ENCODE measurements at regions not wholly inside any gene's neighbourhood (a gene's known extent, or its start where the extent isn't known, plus 50 kb on each side); places are given as distances from the start of the nearest gene placed in this dataset.

DNA sequence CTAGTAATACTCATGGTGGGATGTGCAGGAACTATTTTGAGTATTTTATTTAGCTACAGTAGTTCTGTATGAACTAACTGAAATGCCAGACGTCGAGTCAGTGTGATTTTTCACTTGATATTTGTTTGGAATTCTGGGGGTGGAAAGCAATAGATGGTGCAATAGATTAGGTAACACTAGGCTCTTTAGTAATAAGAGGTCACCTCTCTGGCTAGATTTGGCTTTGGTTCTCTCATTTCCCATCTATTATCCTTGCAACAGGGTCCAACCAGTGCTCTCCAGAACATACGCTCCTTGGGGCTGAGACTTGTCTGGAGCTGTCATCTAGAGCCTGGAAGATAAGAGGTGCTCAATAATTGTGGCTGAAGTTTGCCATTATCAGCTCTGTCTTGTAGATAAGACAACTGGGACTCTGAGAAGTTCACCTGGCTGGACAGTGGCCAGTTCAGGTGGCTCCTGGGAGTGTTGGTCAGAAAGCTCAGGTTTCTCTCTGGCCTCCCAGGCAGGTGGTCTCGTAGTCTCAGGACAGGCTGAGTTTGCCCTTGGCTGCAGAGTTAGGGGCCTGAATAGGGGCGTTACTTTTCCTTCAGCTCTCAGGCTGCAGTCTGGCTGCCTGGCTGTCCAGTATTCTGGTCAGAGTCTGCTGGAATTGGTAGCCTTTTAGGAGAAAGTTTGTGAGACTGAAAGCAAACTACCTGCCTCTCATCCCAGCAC is 277.5 kb upstream of the RGMA start:
- 0% methylated on average over 5 of the region's 5 CpGs for WGBS (ENCODE audit: insufficient coverage, low coverage, missing lambda C conversion rate)
- POLR2A ChIA-PET: interaction anchor here (0.7 kb wide), 1 partner anchor 19 kb away, joined by 3 read pairs; no protein-coding TSS in a partner anchor
- H3K27me3 ChIP-seq (ENCODE audit: control insufficient read depth in 2 of 2, insufficient read depth in 2 of 2, low read length in 2 of 2): no peaks in the 10 kb centered on the region
- H4K20me1 ChIP-seq (replicated peaks; ENCODE audit: control insufficient read depth, insufficient read depth, low read length): no peaks in the 10 kb centered on the region
- TF ChIP-seq ZNF12 (CRISPR knock-in tag; IDR thresholded peaks at IDR 0.05) (no peak), MAFK (IDR thresholded peaks at IDR 0.05; ENCODE audit: low read length) (no peak)
- no TSS peak for BruUV-seq (replicated peaks)
- H3K4me2 ChIP-seq (ENCODE audit: insufficient read depth, low read length): no peak overlapping the region
- H3K4me1 ChIP-seq (replicated peaks in 1 of 2; ENCODE audit: control insufficient read depth in 2 of 2, insufficient read depth in 2 of 2, low read length in 2 of 2): no peaks in the 10 kb centered on the region
- DNase-seq (ENCODE audit: extremely low read depth in 1 of 4, low spot score in 3 of 4) (no peak), ATAC-seq (no peak), FAIRE-seq (no peak)
- no peaks in the 10 kb centered on the region for H3K79me2 ChIP-seq (ENCODE audit: control insufficient read depth, insufficient read depth, low read length)
- H3K9me1 ChIP-seq (ENCODE audit: control insufficient read depth, insufficient read depth, low read length): no peaks in the 10 kb centered on the region
- H3K9ac ChIP-seq (ENCODE audit: insufficient read depth in 1 of 2, low read depth in 2 of 2, low read length in 2 of 2): no peak overlapping the region
- in situ Hi-C loops (cut with MboI) (no loop called here), intact Hi-C loops (cut with micrococcal nuclease) (no loop called here)
- CTCF ChIA-PET (ENCODE audit: low intra/inter-chr PET ratio): no interaction called here
- H3K9me3 ChIP-seq (replicated peaks; ENCODE audit: control insufficient read depth, insufficient read depth, low read depth, low read length): no peaks in the 10 kb centered on the region
- no peaks in the 10 kb centered on the region for H3K36me3 ChIP-seq (ENCODE audit: control insufficient read depth, insufficient read depth, low read length)
- no peak overlapping the region for H3K4me3 ChIP-seq
- H3K27ac ChIP-seq (ENCODE audit: extremely low read depth, low read depth, low read length): no peak overlapping the region
- H2AFZ ChIP-seq (ENCODE audit: low read depth, low read length): no peak overlapping the region

DNA sequence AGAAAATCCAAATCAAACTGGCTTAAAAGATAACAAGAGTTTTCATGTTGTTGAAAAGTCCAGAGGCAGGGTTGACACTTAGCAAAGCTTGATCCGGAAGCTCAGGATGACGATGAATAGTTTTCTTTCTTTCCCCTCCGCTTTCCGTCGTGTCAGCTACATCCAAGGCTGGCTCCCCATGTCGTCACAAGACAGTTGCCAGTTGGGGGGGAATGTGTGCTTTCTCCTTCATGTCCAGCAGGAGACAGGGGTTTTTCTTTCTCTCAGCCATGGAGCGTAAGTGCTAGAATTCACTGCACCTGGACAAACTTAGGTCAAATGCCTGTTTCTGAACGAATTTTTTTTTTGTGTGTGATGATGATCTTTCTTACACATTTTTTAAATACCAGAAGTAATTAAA is 273.8 kb upstream of the RGMA start:
- ChIA-PET CTCF (ENCODE audit: low intra/inter-chr PET ratio) (no interaction called here), POLR2A (no interaction called here)
- Histone ChIP-seq H3K27ac (ENCODE audit: extremely low read depth, low read depth, low read length) (no peak overlapping the region), H3K4me2 (ENCODE audit: insufficient read depth, low read length) (no peak overlapping the region), H2AFZ (ENCODE audit: low read depth, low read length) (no peak overlapping the region), H4K20me1 (replicated peaks; ENCODE audit: control insufficient read depth, insufficient read depth, low read length) (no peaks in the 10 kb centered on the region), H3K36me3 (ENCODE audit: control insufficient read depth, insufficient read depth, low read length) (no peaks in the 10 kb centered on the region), H3K9ac (ENCODE audit: insufficient read depth in 1 of 2, low read depth in 2 of 2, low read length in 2 of 2) (no peak overlapping the region), H3K79me2 (ENCODE audit: control insufficient read depth, insufficient read depth, low read length) (no peaks in the 10 kb centered on the region), H3K4me1 (replicated peaks in 1 of 2; ENCODE audit: control insufficient read depth in 2 of 2, insufficient read depth in 2 of 2, low read length in 2 of 2) (no peaks in the 10 kb centered on the region), H3K9me1 (ENCODE audit: control insufficient read depth, insufficient read depth, low read length) (no peaks in the 10 kb centered on the region), H3K27me3 (ENCODE audit: control insufficient read depth in 2 of 2, insufficient read depth in 2 of 2, low read length in 2 of 2) (peaks cover 0 to 7% of the 10 kb centered on the region in 2 experiments; a peak in 1 of 5 replicates), H3K9me3 (replicated peaks; ENCODE audit: control insufficient read depth, insufficient read depth, low read depth, low read length) (no peaks in the 10 kb centered on the region), H3K4me3 (no peak overlapping the region)
- in situ Hi-C loops (cut with MboI) (no loop called here), intact Hi-C loops (cut with micrococcal nuclease) (no loop called here)
- FAIRE-seq (no peak), ATAC-seq (peak; percentile 38; the same call in 1 of the 3 replicates), DNase-seq (ENCODE audit: extremely low read depth in 1 of 4, low spot score in 3 of 4) (peak in 1 of 4 experiments; percentile 3)
- BruUV-seq (replicated peaks): no TSS peak
- TF ChIP-seq, protein P1, sequence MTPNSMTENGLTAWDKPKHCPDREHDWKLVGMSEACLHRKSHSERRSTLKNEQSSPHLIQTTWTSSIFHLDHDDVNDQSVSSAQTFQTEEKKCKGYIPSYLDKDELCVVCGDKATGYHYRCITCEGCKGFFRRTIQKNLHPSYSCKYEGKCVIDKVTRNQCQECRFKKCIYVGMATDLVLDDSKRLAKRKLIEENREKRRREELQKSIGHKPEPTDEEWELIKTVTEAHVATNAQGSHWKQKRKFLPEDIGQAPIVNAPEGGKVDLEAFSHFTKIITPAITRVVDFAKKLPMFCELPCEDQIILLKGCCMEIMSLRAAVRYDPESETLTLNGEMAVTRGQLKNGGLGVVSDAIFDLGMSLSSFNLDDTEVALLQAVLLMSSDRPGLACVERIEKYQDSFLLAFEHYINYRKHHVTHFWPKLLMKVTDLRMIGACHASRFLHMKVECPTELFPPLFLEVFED (CRISPR knock-in tag; conservative IDR thresholded peaks at IDR 0.05): no peak
- 10% methylated on average over 8 of the region's 8 CpGs for WGBS (ENCODE audit: insufficient coverage, low coverage, missing lambda C conversion rate)

All from K562 (cell line).